Osteocyte (in vitro differentiated cells): ENCODE measurements at regions not wholly inside any gene's neighbourhood (a gene's known extent, or its start where the extent isn't known, plus 50 kb on each side); places are given as distances from the start of the nearest gene placed in this dataset.
A peak's percentile ranks its signal among the peaks of the same experiment; 100 is the strongest.

Experiments
- DNase-seq: peaks from one replicate; pipeline ENCODE4 v3.0.0; 2021; ENCODE audit warnings: mixed read lengths; ENCODE audit not compliant: unreplicated experiment; ENCODE audit errors: extremely low spot score
- H3K27ac Mint-ChIP-seq: one replicate; pipeline ENCODE4 v1.8.0; 2021; ENCODE audit warnings: mild to moderate bottlenecking, mixed read lengths; ENCODE audit not compliant: unreplicated experiment
- H3K27me3 Mint-ChIP-seq: one replicate; pipeline ENCODE4 v1.8.0; 2021; ENCODE audit warnings: mixed read lengths; ENCODE audit not compliant: unreplicated experiment
- H3K36me3 Mint-ChIP-seq: one replicate; pipeline ENCODE4 v1.8.0; 2021; ENCODE audit warnings: mixed read lengths; ENCODE audit not compliant: unreplicated experiment
- H3K4me1 Mint-ChIP-seq: one replicate; pipeline ENCODE4 v1.8.0; 2021; ENCODE audit warnings: mixed read lengths; ENCODE audit not compliant: unreplicated experiment
- H3K4me3 Mint-ChIP-seq: one replicate; pipeline ENCODE4 v1.8.0; 2021; ENCODE audit warnings: mild to moderate bottlenecking, moderate library complexity, mixed read lengths; ENCODE audit not compliant: unreplicated experiment
- H3K9me3 Mint-ChIP-seq: one replicate; pipeline ENCODE4 v1.8.0; 2021; ENCODE audit warnings: mixed read lengths; ENCODE audit not compliant: unreplicated experiment
- TF ChIP-seq, protein P1 (sequence below): fragments of 200-600 bp; sonication (generic); IDR thresholded peaks from 2 replicates; pipeline ENCODE4 v1.5.0; 2021; ENCODE audit warnings: antibody characterized with exemption, mild to moderate bottlenecking, moderate library complexity

DNA sequence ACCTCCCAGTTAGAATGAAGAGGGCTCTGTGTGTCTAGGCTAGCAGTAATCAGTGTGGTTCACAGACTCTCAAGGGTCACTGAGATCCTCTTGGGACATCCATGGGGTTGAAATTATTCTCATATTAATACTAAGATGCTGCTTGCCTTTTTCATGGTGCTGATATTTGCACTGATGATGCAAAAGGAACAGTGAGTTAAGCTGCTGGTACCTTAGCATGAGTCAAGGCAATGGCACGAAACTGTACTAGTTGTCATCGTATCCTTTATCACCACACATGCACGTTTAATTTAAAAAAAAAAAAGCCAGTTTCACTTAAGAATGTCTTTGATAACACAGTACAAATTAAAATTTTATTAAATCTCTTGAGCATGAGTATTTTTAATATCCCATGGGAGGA is 151.9 kb upstream of the TANK start:
- TF ChIP-seq, protein P1, sequence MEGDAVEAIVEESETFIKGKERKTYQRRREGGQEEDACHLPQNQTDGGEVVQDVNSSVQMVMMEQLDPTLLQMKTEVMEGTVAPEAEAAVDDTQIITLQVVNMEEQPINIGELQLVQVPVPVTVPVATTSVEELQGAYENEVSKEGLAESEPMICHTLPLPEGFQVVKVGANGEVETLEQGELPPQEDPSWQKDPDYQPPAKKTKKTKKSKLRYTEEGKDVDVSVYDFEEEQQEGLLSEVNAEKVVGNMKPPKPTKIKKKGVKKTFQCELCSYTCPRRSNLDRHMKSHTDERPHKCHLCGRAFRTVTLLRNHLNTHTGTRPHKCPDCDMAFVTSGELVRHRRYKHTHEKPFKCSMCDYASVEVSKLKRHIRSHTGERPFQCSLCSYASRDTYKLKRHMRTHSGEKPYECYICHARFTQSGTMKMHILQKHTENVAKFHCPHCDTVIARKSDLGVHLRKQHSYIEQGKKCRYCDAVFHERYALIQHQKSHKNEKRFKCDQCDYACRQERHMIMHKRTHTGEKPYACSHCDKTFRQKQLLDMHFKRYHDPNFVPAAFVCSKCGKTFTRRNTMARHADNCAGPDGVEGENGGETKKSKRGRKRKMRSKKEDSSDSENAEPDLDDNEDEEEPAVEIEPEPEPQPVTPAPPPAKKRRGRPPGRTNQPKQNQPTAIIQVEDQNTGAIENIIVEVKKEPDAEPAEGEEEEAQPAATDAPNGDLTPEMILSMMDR = no peak
- Mint-ChIP-seq H3K4me3 (no peak overlapping the region), H3K9me3 (no peaks in the 10 kb centered on the region), H3K4me1 (no peaks in the 10 kb centered on the region), H3K27ac (no peak overlapping the region), H3K27me3 (peaks cover 8% of the 10 kb centered on the region), H3K36me3 (no peaks in the 10 kb centered on the region)
- no peak for DNase-seq

DNA sequence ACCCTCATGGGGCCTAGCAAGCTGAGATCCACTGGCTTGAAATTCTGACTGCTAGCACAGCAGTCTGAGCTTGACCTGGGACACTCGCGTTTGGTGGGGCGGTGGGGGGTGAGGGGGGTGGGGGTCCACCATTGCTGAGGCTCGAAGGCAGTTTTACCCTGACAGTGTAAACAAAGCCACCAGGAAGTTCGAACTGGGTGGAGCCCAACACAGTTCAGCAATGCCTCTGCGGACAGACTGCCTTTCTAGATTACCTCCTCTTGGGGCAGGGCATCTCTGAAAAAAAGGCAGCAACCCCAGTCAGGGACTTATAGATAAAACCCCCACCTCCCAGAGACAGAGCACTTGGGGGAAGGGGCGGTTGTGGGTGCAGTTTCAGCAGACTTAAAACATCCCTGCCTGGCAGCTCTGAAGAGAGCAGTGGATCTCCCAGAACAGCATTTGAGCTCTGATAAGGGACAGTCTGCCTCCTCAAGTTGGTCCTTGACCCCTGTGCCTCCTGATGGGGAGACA is 149.7 kb upstream of the TANK start:
- DNase-seq = no peak
- Mint-ChIP-seq H3K9me3 (peaks cover 5% of the 10 kb centered on the region), H3K4me3 (no peak overlapping the region), H3K36me3 (peaks cover 3% of the 10 kb centered on the region), H3K27me3 (peaks cover 8% of the 10 kb centered on the region), H3K27ac (no peak overlapping the region), H3K4me1 (no peaks in the 10 kb centered on the region)
- TF ChIP-seq, protein P1 = no peak

DNA sequence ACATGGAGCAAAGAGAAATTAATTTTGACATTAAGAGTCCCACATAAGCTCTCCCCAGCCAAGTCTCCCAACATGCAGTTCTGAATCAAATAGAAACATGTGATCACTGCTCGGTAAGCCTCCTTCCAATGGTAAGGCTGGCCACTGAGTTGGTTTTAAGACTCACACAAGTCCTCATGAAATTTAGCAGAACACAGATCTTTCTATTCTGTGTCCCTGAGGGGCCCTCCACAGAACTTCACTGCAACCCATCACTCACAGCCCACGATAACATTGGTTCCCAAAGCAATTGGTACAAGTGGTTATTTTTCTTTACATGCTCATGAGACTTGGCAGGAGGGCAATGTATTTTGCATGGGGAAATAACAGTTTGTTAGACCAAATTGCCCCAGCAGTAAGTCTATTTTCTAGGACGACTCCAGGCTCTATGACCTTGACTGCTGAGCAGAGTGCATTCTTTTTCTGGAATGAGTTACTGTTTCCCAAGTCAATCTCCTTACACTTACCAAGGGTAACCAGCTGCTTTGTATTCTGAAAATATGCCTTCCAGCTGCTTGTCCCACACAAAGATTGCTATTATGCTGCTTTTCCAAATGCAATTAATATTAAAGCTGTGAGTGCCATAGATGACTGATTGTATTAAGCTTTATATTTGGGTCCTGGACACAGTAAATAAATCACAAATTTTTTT is 142.3 kb upstream of the TANK start:
- H3K27me3 Mint-ChIP-seq = peaks cover 5% of the 10 kb centered on the region
- peak overlapping the region; percentile 62 for H3K27ac Mint-ChIP-seq

DNA sequence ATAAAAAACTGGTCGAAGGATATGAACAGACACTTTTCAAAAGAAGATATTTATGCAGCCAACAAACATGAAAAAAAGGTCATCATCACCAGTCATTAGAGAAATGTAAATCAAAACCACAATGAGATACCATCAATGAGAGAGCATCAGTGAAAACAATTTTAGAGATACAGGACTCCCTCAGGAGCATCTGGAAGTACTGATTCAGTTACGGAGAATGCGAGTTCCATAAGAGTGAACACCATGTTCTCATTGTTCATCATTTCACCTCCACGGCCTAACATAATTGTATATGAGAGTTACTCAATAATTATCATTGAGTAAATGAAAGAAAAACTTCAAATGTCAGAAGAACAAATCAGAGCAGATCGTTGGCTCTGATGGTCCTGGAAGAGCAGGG is 140.9 kb upstream of the TANK start:
- Mint-ChIP-seq H3K4me1 (peaks cover 25% of the 10 kb centered on the region), H3K27ac (no peak overlapping the region), H3K27me3 (no peaks in the 10 kb centered on the region), H3K36me3 (peaks cover 3% of the 10 kb centered on the region), H3K4me3 (no peak overlapping the region), H3K9me3 (peaks cover 13% of the 10 kb centered on the region)
- no peak for DNase-seq
- TF ChIP-seq, protein P1 = no peak

More for the DNA sequence above, 142.3 kb upstream of the TANK start:
- no peak for DNase-seq
- TF ChIP-seq, protein P1 = no peak
- Mint-ChIP-seq H3K4me1 (peaks cover 25% of the 10 kb centered on the region), H3K9me3 (peaks cover 13% of the 10 kb centered on the region), H3K36me3 (peaks cover 3% of the 10 kb centered on the region), H3K4me3 (no peak overlapping the region)

DNA sequence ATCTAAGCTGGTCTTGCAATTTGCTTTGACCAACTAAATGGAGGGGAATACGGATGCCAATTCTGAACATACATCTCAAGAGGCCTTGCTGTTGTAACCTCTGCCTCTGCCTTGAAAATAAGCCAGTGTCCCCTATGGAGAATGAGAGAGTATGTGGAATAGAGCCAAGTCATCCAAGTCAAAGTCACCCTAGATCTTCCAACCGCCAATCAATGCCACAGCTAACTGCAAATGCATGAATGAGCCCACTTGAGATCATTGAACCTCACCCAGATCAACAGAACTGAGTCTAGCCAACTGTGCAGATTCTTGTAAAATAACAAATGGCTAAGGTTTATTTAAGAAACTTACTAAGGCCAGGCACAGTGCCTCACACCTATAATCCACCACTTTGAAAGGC is 139.8 kb upstream of the TANK start:
- H3K27me3 Mint-ChIP-seq = no peaks in the 10 kb centered on the region
- TF ChIP-seq, protein P1 = no peak
- DNase-seq = no peak
- H3K9me3 Mint-ChIP-seq = peaks cover 10% of the 10 kb centered on the region
- peaks cover 25% of the 10 kb centered on the region for H3K4me1 Mint-ChIP-seq
- H3K36me3 Mint-ChIP-seq = no peaks in the 10 kb centered on the region
- H3K27ac Mint-ChIP-seq = no peak overlapping the region
- no peak overlapping the region for H3K4me3 Mint-ChIP-seq
